NCI-H128 (cell line): ENCODE measurements at regions not wholly inside any gene's neighbourhood (a gene's known extent, or its start where the extent isn't known, plus 50 kb on each side); places are given as distances from the start of the nearest gene placed in this dataset.

Experiments used
- DNase-seq: peaks from one replicate; lab custom pipeline; 2025; ENCODE audit not compliant: unreplicated experiment; lab: John Stamatoyannopoulos, UW

- DNase-seq = no peak
Measured at GRCh38 chr2:10985260-10985659, 73.5 kb downstream of the KCNF1 start.

DNA sequence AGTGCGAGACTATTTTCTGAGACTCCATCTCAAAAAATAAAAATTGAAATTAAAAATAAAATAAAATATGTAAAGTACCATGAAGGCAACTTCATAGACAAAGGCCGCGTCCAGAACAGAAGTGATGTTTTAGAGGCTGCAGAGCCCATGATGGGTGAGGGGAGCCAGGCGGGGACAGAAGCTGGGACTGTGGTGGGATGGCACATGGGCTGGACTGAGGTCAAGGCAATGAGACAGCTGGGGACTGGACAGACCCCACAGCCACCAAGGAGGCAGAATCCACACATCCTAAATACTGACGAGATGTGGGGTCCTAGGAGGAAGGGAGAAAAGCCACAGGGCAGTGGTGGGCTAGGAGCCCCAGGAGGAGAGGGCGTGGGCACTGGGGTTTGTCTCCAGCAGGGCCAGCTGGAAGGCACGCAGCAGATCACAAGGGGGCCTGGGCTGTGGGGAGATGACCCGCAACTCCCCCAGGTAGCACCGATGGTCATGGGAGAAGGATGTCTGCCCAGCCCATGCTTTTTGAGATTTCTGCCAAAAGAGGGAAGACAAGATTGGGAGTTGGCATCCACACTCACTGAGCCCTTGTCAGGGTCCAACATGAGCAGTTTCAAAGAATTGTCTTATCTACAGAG is 74.3 kb downstream of the KCNF1 start:
- no peak for DNase-seq

DNA sequence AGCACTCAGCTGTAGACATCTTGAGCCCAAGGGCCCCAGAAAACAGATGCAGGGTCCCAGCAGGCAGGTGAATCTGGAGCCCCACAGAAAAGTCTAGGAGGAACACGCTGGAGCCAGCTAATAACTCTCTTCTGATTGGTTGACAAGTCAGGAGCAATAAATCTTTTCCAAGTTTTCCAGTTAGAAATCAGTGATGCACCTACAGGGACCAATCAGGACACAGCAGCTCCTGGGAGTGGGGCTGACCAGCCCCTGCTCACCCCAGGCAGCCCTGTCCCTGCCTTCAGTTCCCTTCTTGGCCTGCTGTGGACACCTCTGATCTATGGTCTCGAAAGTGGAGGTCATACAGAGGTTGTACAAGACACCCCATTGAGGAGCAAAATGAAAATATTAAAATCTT is 75.7 kb downstream of the KCNF1 start:
- DNase-seq = no peak

DNA sequence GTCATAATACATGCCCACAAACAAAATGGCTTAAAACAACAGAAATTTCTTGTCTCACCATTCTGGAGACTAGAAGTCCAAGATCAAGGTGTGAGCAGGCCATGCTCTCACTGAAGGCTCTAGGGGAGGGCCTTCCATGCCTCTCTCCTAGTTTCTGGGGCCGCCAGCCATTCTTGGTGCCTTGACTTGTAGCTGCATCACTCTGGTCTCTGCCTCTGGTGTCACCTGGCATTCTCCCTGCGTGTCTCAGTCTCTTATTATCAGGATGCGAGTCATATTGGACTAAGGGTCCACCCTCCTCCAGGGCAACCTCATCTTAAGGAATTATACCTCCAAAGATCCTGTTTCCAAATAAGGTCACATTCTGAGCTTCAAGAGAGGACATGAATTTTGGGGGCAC is 76.1 kb downstream of the KCNF1 start:
- no peak for DNase-seq

GRCh38 chr2:10989151-10989550 is 77.4 kb downstream of the KCNF1 start:
- DNase-seq = no peak

DNA sequence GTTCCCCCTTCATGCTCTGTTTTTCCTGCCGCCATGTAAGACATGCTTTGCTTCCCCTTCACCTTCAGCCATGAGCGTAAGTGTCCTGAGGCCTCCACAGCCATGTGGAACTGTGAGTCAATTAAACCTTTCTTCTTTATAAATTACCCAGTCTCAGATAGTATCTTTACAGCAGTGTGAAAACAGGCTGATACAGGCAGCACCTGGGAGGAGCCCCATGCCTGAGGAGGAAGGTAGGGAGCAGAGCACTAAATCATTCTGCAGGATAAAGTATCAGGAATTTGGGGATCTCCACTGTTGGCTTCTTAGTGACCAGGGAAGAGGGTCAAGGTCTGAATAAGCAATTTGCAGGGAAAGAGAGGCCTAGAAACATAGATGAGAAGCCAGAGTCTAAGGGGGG is 78.0 kb downstream of the KCNF1 start:
- DNase-seq = no peak

GRCh38 chr2:10990561-10991111 is 78.9 kb downstream of the KCNF1 start:
- no peak for DNase-seq

DNA sequence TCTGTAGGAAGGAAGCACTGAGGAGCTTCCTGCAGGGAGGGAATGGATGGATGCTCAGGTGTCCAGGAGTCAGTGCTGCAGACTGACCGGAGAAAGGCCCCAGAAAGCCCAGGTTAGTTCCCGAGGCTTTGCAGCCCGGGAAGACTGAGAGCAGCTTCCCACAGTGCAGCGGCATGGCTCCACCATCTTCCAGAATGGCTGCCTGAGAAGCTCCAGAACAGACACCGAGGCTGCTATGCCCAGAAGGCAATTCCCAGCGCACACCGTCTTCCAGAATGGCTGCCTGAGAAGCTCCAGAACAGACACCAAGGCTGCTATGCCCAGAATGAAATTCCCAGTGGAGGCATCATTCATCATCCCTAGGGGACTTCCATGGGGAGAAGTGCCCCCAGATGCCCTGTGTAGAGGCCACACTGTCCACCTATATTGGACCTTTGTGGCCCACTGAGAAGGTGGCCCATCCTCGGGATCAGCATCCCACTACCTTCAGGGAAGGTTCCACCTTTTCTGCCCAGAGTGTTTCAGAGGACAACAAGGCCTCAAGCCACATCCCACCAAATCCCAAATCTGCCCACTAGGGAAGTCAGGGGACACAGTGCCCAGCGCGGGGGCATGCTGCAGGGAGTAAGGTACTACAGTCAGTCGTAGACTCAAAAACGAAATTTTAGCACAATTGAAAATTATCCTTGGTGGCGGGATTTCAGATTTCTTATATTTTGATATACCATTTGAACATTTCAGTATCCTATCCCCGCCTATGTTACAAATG is 80.5 kb downstream of the KCNF1 start:
- no peak for DNase-seq

DNA sequence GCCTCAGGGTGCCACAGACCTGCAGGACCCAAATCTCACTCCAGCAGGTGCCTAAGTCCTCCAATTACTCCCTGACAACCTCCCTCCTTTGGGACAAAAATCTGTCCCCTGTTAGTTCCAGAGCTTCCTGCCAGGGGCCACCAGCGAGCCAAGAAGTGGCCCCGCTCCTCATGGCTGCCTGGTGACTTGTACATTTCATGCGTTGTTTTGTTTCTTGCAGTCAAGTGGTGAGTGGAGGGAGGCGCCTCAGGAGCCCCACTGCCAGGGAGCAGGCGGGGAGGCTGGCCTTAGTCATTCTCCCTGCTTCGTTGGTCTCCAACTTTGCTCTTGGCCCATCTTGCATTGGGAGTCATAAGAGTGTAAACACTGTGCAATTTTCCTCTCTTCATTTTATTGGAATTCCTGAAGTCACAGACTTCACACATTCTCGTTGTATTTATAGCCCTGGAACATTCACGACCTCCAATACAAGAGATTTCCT is 81.3 kb downstream of the KCNF1 start:
- no peak for DNase-seq

DNA sequence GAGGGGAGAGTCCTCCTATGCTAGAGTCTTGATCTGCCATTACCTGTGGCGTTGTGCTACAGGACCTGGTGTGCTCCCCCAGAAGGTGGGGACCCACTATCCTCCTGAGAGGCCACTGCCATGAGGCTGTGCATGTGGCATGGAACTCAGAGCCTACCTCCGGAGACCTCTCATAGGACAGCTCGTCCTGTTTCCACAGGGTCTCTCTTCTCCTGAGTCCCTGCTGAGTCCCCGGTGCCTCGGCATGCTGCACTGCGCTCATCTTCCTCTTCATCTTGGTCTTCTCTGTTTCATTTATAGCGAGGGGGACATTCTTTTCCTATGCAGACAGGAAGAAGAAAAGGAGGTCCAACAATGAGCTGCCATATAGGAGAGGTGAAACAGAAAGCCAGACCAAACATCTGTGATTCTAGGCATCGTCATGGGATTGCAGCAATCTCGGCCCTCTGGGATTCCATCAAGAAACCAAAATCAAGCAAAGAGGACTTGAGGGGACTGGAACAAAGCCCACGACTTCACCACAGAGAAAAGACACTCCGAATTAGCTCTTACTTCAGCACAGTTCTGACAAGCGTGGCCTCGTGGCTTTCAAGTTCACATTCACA is 83.7 kb downstream of the KCNF1 start:
- no peak for DNase-seq

DNA sequence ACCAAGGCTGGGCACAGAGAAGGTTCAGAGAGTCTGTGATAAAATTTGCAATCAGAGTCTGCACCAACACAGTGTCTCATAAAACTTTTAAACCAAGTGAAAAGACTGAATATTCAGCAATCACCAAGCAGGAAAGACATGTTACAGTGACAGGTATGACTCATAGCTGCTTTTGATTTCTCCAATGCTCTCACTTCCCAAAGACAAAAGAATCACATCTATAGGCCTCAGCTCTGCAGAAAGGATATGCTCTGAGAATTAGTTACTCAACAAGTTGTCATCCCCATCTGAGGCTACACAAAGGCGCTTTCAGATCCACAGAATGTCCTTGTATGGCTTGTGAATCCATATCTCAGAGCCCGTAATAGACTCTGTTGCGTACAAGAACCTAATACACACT is 92.5 kb downstream of the KCNF1 start:
- DNase-seq = no peak

DNA sequence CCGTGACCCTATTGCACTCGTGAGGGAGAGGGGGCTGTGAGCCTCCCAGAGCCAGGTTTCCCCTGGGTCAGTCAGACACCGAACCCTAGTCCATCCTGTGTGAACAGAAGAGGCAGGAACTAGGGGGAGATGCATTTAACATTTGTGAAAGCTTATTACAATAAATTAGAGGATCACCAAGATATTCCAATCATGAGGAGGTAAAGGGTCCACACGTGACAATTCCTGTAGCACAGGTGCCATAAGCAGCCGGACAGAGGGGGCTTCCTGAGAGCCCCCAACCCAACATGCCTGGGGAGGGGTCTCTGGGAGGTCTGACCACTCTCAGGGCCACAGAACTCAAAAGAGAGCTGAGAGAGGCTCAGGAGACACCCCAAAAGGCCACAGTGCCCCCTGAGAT is 93.3 kb downstream of the KCNF1 start:
- DNase-seq = no peak

DNA sequence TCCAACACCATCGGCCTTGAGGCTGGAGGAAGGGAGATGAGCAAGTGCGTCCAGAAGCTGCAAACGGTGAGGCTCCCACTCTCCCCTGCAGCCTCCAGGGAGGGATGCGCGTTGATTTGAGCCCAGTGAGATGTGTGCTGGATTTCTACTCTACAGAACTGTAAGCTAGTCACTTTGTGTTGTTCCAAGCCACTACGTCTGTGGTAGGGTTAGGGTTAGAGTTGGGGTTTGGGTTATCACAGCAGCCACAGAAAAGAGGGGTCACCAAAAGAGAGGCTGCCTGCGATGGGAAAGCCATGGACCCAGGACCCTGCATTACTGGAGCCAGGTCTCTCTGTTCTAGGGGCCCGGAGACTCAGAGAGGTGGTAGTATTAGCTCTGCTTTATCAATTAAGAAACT is 94.5 kb downstream of the KCNF1 start:
- DNase-seq = no peak

DNA sequence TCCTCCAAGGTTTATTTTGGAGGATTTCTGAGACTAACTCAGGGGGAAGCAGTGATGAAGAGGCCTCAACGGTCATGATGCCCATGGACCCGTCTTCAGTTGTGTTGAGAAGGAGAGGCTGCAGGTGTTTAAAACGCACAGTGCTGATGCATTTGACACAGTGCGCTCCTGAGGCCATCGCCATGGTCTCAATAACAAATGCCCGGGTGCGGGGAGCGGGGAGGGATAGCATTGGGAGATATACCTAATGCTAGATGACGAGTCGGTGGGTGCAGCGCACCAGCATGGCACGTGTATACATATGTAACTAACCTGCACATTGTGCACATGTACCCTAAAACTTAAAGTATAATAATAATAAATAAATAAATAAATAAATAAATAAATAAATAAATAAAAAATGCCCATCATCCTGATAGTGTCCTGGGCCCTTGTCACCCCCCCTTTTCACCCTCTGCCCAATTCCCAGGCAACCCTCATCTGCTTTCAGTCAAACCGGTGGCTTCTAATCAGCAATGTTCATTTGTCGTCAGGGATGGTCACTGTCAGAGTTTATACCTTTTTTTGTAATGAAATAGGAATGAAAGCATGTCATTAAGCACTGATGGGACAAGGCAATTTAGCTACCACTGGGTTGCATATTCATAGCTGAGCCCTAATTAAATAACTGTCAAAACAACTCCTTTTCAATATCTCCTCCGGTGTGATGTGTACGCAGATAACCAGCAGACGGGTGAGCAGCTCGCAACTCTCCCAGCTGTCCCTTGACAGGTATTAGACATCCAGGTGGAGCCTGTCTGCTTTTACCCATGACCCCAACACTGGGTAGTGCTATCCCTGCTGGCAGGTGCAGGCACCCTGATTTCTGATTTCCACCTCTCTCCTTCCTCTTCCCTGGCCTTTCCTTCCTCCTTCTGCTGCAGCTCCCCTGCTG is 95.9 kb downstream of the KCNF1 start:
- no peak for DNase-seq

DNA sequence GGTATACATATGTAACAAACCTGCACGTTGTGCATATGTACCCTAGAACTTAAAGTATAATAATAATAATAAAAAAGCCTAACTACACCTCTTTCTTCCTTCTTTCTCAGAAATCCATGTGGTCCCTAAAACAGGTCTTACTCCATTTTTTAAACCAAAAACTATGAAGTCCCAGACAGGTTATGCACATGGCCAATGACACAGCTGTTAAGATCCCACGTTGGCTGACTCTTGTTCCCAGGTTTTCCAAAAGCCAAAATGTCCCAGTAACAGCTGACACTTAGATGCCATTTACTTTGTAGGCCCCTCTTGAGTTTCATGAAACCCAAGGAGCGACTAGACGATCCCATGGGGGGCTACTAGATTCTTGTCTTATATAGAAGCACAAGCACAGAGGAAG is 97.0 kb downstream of the KCNF1 start:
- no peak for DNase-seq

- DNase-seq = no peak
Measured at GRCh38 chr2:11009176-11009575, 97.4 kb downstream of the KCNF1 start.

- DNase-seq = no peak
Measured at GRCh38 chr2:11009891-11010290, 98.2 kb downstream of the KCNF1 start.

DNA sequence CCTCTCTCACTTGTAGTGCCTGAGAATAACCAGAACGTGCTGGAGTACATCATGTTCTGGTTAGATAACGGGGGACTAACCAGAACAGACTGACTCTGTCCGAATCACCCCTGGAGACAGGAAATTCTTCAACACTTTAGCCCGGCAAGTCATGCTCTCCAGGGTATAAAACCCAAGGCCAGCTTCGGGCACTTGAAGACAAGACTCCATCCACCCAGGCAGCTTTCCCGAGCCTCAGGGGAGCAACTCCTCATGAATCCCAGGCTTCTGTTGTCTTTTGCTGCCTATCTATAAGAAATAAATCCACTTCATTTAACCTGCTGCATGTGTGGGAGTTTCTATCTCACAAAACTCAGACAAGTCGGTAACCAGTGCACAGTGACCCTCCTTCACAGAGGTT is 99.6 kb downstream of the KCNF1 start:
- no peak for DNase-seq

DNA sequence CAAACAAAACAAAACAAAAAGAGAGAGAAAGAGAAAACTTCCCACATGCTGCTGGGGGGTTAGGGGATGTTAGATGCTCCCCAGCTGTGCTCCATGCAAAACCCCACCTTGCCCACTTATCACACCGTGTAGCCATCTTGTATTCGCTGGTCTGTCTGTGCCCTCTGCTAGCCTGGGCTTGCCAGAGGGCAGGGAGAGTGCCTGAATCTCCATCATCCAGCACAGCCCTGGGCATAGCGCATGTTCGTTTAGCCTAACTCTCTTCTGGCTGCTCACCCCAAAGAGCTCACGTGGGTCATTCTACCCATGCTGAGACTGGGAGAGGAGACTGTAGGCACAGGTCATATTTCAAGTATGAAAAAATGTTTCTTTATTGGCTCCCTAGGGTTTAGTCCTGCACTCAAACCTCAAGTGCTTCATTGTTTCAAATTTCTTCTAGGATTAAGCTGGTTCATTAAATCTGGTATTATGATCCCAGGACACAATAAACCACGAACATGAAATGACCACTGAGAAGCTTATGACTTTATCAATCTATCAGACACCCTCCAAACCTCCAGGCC is 100.5 kb downstream of the KCNF1 start:
- DNase-seq = no peak

GRCh38 chr2:11013196-11013595 is 101.5 kb downstream of the KCNF1 start:
- DNase-seq = no peak

DNA sequence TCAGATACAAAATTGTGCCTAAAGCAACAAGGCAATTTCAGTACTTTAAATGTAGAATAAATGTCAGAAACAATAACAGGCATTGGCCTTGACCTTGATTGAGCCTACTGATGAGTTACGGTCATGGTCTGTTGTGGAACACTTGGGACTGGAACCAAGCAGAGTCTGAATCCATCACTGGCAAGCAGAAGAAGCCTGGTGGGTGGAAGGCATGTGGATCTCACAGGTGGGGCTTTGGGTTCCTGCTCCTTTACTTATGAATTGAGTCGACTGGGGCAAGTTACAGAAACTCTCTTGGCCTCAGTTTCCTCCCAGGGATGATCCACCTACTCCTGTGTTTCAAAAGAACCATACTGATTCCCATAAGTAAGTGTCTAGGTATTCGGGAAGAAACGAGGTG is 102.3 kb downstream of the KCNF1 start:
- DNase-seq = no peak
